ENCODE measurements at regions not wholly inside any gene's neighbourhood (a gene's known extent, or its start where the extent isn't known, plus 50 kb on each side); places are given as distances from the start of the nearest gene placed in this dataset.

GRCh38 chr3:70737666-70738290 is 425.3 kb upstream of the MDFIC2 start:
- TF ChIP-seq, protein P1, sequence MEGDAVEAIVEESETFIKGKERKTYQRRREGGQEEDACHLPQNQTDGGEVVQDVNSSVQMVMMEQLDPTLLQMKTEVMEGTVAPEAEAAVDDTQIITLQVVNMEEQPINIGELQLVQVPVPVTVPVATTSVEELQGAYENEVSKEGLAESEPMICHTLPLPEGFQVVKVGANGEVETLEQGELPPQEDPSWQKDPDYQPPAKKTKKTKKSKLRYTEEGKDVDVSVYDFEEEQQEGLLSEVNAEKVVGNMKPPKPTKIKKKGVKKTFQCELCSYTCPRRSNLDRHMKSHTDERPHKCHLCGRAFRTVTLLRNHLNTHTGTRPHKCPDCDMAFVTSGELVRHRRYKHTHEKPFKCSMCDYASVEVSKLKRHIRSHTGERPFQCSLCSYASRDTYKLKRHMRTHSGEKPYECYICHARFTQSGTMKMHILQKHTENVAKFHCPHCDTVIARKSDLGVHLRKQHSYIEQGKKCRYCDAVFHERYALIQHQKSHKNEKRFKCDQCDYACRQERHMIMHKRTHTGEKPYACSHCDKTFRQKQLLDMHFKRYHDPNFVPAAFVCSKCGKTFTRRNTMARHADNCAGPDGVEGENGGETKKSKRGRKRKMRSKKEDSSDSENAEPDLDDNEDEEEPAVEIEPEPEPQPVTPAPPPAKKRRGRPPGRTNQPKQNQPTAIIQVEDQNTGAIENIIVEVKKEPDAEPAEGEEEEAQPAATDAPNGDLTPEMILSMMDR (IDR thresholded peaks at IDR 0.05; ENCODE audit: poor library complexity, severe bottlenecking), result no peak
- TF ChIP-seq SMC3 (conservative IDR thresholded peaks at IDR 0.05; ENCODE audit: poor library complexity), result no peak
- no peak for TF ChIP-seq POLR2AphosphoS5 (IDR thresholded peaks at IDR 0.05)
- TF ChIP-seq MXI1 (conservative IDR thresholded peaks at IDR 0.05; ENCODE audit: poor library complexity, severe bottlenecking), result no peak
- TF ChIP-seq REST (IDR thresholded peaks at IDR 0.05; ENCODE audit: borderline replicate concordance), result no peak
- no peak for TF ChIP-seq RAD21 (conservative IDR thresholded peaks at IDR 0.05)
- no peak for TF ChIP-seq TAF1 (IDR thresholded peaks at IDR 0.05; ENCODE audit: low read depth)
- TF ChIP-seq EZH2 (IDR thresholded peaks at IDR 0.05; ENCODE audit: borderline replicate concordance, insufficient read depth, low read length, poor library complexity, severe bottlenecking), result no peak
- TF ChIP-seq EP300 (conservative IDR thresholded peaks at IDR 0.05; ENCODE audit: poor library complexity, severe bottlenecking), result no peak
- H3K9ac ChIP-seq (ENCODE audit: low read length), result no peak overlapping the region
- no peak overlapping the region for H3K27ac ChIP-seq (ENCODE audit: low read length)
- H3K79me2 ChIP-seq (replicated peaks; ENCODE audit: insufficient read depth, low read length), result no peaks in the 10 kb centered on the region
- H2AFZ ChIP-seq (ENCODE audit: low read depth, low read length), result no peak overlapping the region
- no peak overlapping the region for H3K4me3 ChIP-seq (ENCODE audit: low read length)
- H3F3A ChIP-seq (ENCODE audit: insufficient read depth, low read length, poor library complexity, severe bottlenecking), result no peaks in the 10 kb centered on the region
- no peaks in the 10 kb centered on the region for H3K9me2 ChIP-seq (ENCODE audit: insufficient read depth, low read length)
- H3K4me2 ChIP-seq (ENCODE audit: low read length), result no peak overlapping the region
- H3K36me3 ChIP-seq (ENCODE audit: insufficient read depth, low read length), result no peaks in the 10 kb centered on the region
- no peaks in the 10 kb centered on the region for H3K27me3 ChIP-seq (ENCODE audit: insufficient read depth, low read depth, low read length)
- H4K20me1 ChIP-seq (ENCODE audit: insufficient read depth), result no peaks in the 10 kb centered on the region
- H3K9me3 ChIP-seq (ENCODE audit: low read length), result no peaks in the 10 kb centered on the region

GRCh38 chr3:70736009-70736408 is 423.6 kb upstream of the MDFIC2 start:
- Histone ChIP-seq H3K27ac (ENCODE audit: low read length) (no peak overlapping the region), H3K27me3 (ENCODE audit: insufficient read depth, low read depth, low read length) (no peaks in the 10 kb centered on the region), H2AFZ (ENCODE audit: low read depth, low read length) (no peak overlapping the region), H3K9ac (ENCODE audit: low read length) (no peak overlapping the region), H3K9me2 (ENCODE audit: insufficient read depth, low read length) (no peaks in the 10 kb centered on the region), H3K4me2 (ENCODE audit: low read length) (no peak overlapping the region), H3K79me2 (replicated peaks; ENCODE audit: insufficient read depth, low read length) (no peaks in the 10 kb centered on the region), H3K36me3 (ENCODE audit: insufficient read depth, low read length) (no peaks in the 10 kb centered on the region), H3K4me3 (ENCODE audit: low read length) (no peak overlapping the region), H4K20me1 (ENCODE audit: insufficient read depth) (no peaks in the 10 kb centered on the region), H3K9me3 (ENCODE audit: low read length) (no peaks in the 10 kb centered on the region), H3F3A (ENCODE audit: insufficient read depth, low read length, poor library complexity, severe bottlenecking) (no peaks in the 10 kb centered on the region)
- TF ChIP-seq EP300 (conservative IDR thresholded peaks at IDR 0.05; ENCODE audit: poor library complexity, severe bottlenecking) (no peak), MXI1 (conservative IDR thresholded peaks at IDR 0.05; ENCODE audit: poor library complexity, severe bottlenecking) (no peak), EZH2 (IDR thresholded peaks at IDR 0.05; ENCODE audit: borderline replicate concordance, insufficient read depth, low read length, poor library complexity, severe bottlenecking) (no peak), REST (IDR thresholded peaks at IDR 0.05; ENCODE audit: borderline replicate concordance) (no peak), TAF1 (IDR thresholded peaks at IDR 0.05; ENCODE audit: low read depth) (no peak), RAD21 (conservative IDR thresholded peaks at IDR 0.05) (no peak), POLR2AphosphoS5 (IDR thresholded peaks at IDR 0.05) (no peak), SMC3 (conservative IDR thresholded peaks at IDR 0.05; ENCODE audit: poor library complexity) (no peak)
- TF ChIP-seq, protein P1 (IDR thresholded peaks at IDR 0.05; ENCODE audit: poor library complexity, severe bottlenecking), result no peak

Measured in neural cell (in vitro differentiated cells).